ENCODE measurements at regions not wholly inside any gene's neighbourhood (a gene's known extent, or its start where the extent isn't known, plus 50 kb on each side); places are given as distances from the start of the nearest gene placed in this dataset.
"Not testable (repeated sequence)": the region's sequence is repeated elsewhere in the genome, so short reads cannot be mapped to it uniquely, and the experiment has no call there.

DNA sequence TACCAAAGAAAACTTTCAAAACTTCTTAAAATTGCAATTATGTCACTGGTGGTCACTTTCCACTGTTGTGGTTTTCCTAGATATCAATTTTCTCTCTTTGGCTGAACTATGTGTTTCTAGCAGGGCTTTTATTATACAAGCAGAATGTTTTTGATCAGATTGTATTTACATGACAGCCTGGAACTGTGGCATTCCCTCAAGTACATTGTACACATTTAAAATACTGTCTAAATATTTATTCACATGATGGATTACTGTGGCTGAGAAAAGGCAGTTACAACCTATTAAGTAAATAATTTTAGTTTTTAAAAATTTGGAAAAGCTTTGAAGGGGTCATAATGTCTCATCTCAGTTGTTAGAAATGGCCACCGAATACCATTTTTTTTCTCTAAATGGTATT is 231.9 kb upstream of the PPP1R3A start:
- H3K27ac Mint-ChIP-seq (ENCODE audit: unreplicated experiment): no peak overlapping the region
- no peak overlapping the region for H3K4me3 Mint-ChIP-seq (ENCODE audit: unreplicated experiment)
- no peaks in the 10 kb centered on the region for H3K36me3 Mint-ChIP-seq (ENCODE audit: unreplicated experiment)
- DNase-seq (ENCODE audit: extremely low spot score, unreplicated experiment): no peak
- no peaks in the 10 kb centered on the region for H3K9me3 Mint-ChIP-seq (ENCODE audit: unreplicated experiment)
- TF ChIP-seq, protein P1, sequence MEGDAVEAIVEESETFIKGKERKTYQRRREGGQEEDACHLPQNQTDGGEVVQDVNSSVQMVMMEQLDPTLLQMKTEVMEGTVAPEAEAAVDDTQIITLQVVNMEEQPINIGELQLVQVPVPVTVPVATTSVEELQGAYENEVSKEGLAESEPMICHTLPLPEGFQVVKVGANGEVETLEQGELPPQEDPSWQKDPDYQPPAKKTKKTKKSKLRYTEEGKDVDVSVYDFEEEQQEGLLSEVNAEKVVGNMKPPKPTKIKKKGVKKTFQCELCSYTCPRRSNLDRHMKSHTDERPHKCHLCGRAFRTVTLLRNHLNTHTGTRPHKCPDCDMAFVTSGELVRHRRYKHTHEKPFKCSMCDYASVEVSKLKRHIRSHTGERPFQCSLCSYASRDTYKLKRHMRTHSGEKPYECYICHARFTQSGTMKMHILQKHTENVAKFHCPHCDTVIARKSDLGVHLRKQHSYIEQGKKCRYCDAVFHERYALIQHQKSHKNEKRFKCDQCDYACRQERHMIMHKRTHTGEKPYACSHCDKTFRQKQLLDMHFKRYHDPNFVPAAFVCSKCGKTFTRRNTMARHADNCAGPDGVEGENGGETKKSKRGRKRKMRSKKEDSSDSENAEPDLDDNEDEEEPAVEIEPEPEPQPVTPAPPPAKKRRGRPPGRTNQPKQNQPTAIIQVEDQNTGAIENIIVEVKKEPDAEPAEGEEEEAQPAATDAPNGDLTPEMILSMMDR (IDR thresholded peaks at IDR 0.05): no peak
- no peaks in the 10 kb centered on the region for H3K27me3 Mint-ChIP-seq (ENCODE audit: unreplicated experiment)
- H3K4me1 Mint-ChIP-seq (ENCODE audit: unreplicated experiment): peaks cover 26% of the 10 kb centered on the region

DNA sequence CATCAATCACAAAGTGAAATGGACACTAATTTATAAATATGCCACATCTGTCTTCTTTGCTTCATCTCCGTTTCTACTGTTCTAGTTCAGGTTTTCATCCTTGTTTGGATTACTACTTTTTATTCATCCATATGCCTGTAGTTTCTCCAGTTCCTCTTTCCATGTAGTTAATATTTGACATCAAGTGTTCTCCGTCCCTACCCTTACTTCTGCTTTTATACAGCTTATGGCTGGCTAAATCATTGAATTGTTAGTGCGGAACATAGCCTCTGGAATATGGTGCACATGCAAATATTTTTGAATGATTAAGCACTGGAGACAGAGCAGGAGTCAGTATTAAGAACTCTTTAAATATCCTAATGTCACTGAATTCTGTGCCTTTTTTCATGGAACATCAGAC is 230.0 kb upstream of the PPP1R3A start:
- no peak overlapping the region for H3K4me3 Mint-ChIP-seq (ENCODE audit: unreplicated experiment)
- H3K4me1 Mint-ChIP-seq (ENCODE audit: unreplicated experiment): peaks cover 24% of the 10 kb centered on the region
- no peaks in the 10 kb centered on the region for H3K9me3 Mint-ChIP-seq (ENCODE audit: unreplicated experiment)
- no peak overlapping the region for H3K27ac Mint-ChIP-seq (ENCODE audit: unreplicated experiment)
- TF ChIP-seq, protein P1 (IDR thresholded peaks at IDR 0.05): no peak
- DNase-seq (ENCODE audit: extremely low spot score, unreplicated experiment): no peak
- no peaks in the 10 kb centered on the region for H3K27me3 Mint-ChIP-seq (ENCODE audit: unreplicated experiment)
- H3K36me3 Mint-ChIP-seq (ENCODE audit: unreplicated experiment): no peaks in the 10 kb centered on the region

DNA sequence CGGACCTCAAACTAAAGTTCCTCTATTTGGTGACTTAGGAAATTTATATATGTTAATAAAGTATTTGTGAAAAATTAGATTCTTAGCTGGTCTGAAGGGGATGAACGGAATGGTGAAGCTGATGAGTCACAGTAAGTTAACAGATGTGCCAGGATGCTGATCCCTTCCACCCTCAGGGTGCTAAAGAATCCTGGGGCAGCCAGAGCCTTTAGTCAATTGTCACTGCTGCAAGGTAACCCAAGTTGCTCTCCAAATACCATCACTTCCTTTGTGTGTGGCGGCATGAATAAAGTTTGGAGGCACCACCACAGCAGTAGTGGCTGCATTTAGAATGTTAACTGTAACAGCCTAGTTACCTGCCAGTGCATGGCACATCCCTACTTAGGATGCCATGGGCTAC is 222.6 kb upstream of the PPP1R3A start:
- Mint-ChIP-seq H3K36me3 (ENCODE audit: unreplicated experiment) (no peaks in the 10 kb centered on the region), H3K4me3 (ENCODE audit: unreplicated experiment) (no peak overlapping the region), H3K27me3 (ENCODE audit: unreplicated experiment) (no peaks in the 10 kb centered on the region), H3K4me1 (ENCODE audit: unreplicated experiment) (peaks cover 11% of the 10 kb centered on the region), H3K9me3 (ENCODE audit: unreplicated experiment) (no peaks in the 10 kb centered on the region), H3K27ac (ENCODE audit: unreplicated experiment) (no peak overlapping the region)
- no peak for DNase-seq (ENCODE audit: extremely low spot score, unreplicated experiment)
- TF ChIP-seq, protein P1 (IDR thresholded peaks at IDR 0.05): no peak

DNA sequence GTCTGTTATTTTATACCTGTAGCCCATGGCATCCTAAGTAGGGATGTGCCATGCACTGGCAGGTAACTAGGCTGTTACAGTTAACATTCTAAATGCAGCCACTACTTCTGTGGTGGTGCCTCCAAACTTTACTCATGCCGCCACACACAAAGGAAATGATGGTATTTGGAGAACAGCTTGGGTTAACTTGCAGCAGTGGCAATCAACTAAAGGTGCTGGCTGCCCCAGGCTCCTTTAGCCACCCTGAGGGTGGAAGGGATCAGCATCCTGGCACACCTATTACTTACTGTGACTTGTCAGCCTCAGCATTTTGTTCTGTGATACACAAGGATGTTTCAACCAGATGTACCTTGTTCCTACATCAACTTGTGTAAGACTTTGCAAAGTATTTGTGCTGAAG is 221.8 kb upstream of the PPP1R3A start:
- H3K9me3 Mint-ChIP-seq (ENCODE audit: unreplicated experiment): no peaks in the 10 kb centered on the region
- H3K36me3 Mint-ChIP-seq (ENCODE audit: unreplicated experiment): no peaks in the 10 kb centered on the region
- TF ChIP-seq, protein P1 (IDR thresholded peaks at IDR 0.05): no peak
- H3K4me1 Mint-ChIP-seq (ENCODE audit: unreplicated experiment): peaks cover 18% of the 10 kb centered on the region
- no peak for DNase-seq (ENCODE audit: extremely low spot score, unreplicated experiment)
- H3K27ac Mint-ChIP-seq (ENCODE audit: unreplicated experiment): no peak overlapping the region
- H3K27me3 Mint-ChIP-seq (ENCODE audit: unreplicated experiment): no peaks in the 10 kb centered on the region
- no peak overlapping the region for H3K4me3 Mint-ChIP-seq (ENCODE audit: unreplicated experiment)

DNA sequence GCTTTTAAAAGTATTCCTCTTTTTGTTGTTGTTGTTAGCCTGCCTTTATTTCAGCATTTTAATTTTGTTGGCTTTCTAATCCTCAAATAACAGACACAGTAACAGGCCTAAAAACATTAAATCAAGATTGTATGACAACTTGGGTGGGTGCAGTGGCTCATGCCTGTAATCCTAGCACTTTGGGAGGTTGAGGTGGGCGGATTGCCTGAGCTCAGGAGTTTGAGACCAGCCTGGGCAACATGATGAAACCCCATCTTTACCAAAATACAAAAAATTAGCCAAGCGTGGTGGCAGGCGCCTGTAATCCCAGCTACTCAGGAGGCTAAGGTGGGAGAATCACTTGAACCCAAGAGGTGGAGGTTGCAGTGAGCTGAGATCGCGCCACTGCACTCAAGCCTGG is 220.9 kb upstream of the PPP1R3A start:
- H3K9me3 Mint-ChIP-seq (ENCODE audit: unreplicated experiment); H3K27me3 Mint-ChIP-seq (ENCODE audit: unreplicated experiment); H3K4me3 Mint-ChIP-seq (ENCODE audit: unreplicated experiment); H3K36me3 Mint-ChIP-seq (ENCODE audit: unreplicated experiment); H3K27ac Mint-ChIP-seq (ENCODE audit: unreplicated experiment); DNase-seq (ENCODE audit: extremely low spot score, unreplicated experiment): not testable (repeated sequence)
- peaks cover 21% of the 10 kb centered on the region for H3K4me1 Mint-ChIP-seq (ENCODE audit: unreplicated experiment)

DNA sequence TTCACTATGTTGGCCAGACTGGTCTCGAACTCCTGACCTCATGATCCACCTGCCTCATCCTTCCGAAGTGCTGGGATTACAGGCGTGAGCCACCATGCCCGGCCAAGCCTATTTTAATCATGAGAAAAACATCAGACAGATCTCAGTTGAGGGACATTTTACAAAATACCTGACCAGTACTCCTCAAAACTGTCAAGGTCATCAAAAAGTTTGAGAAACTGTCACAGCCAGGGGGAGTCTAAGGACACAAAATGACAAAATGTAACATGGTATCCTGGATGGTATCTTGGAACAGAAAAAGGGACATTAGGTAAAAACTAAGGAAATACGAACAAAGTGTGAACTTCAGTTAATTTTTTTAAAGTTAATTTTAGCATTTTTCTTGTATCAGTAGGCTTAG is 219.8 kb upstream of the PPP1R3A start:
- H3K27ac Mint-ChIP-seq (ENCODE audit: unreplicated experiment): no peak overlapping the region
- TF ChIP-seq, protein P1 (IDR thresholded peaks at IDR 0.05): no peak
- DNase-seq (ENCODE audit: extremely low spot score, unreplicated experiment): no peak
- peaks cover 21% of the 10 kb centered on the region for H3K4me1 Mint-ChIP-seq (ENCODE audit: unreplicated experiment)
- H3K27me3 Mint-ChIP-seq (ENCODE audit: unreplicated experiment): no peaks in the 10 kb centered on the region
- H3K9me3 Mint-ChIP-seq (ENCODE audit: unreplicated experiment): peaks cover 7% of the 10 kb centered on the region
- H3K36me3 Mint-ChIP-seq (ENCODE audit: unreplicated experiment): peaks cover 3% of the 10 kb centered on the region
- H3K4me3 Mint-ChIP-seq (ENCODE audit: unreplicated experiment): no peak overlapping the region

All from osteocyte (in vitro differentiated cells).